ENCODE measurements at regions not wholly inside any gene's neighbourhood (a gene's known extent, or its start where the extent isn't known, plus 50 kb on each side); places are given as distances from the start of the nearest gene placed in this dataset.

DNA sequence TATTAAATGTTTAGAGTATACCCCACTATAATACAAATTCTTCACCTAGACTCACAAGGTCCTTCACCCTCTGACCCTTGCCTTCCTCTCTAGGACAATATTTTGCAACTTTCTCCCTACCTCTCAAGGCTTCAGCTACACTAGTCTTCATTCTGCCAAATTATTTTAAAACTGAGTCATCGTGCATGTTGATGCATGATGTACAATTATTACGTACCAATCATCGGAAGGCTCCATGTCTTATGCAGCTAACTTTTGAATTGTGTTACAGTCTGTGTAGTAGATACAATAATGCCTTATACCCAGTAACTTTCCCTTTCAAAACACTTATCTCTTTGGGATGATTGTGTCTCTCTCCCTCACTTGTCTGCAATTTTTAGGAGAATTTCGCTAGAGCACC lies 98.5 kb upstream of the ROBO2 start:
- Histone ChIP-seq H3K9ac (ENCODE audit: insufficient read depth in 1 of 2, low read depth in 2 of 2, low read length in 2 of 2) (no peak overlapping the region), H3K4me2 (ENCODE audit: insufficient read depth, low read length) (no peak overlapping the region), H3K27ac (ENCODE audit: extremely low read depth, low read depth, low read length) (no peak overlapping the region), H3K36me3 (ENCODE audit: control insufficient read depth, insufficient read depth, low read length) (no peaks in the 10 kb centered on the region), H3K79me2 (ENCODE audit: control insufficient read depth, insufficient read depth, low read length) (no peaks in the 10 kb centered on the region), H4K20me1 (replicated peaks; ENCODE audit: control insufficient read depth, insufficient read depth, low read length) (no peaks in the 10 kb centered on the region), H2AFZ (ENCODE audit: low read depth, low read length) (no peak overlapping the region), H3K9me1 (ENCODE audit: control insufficient read depth, insufficient read depth, low read length) (no peaks in the 10 kb centered on the region), H3K4me1 (replicated peaks in 1 of 2; ENCODE audit: control insufficient read depth in 2 of 2, insufficient read depth in 2 of 2, low read length in 2 of 2) (no peaks in the 10 kb centered on the region), H3K9me3 (replicated peaks; ENCODE audit: control insufficient read depth, insufficient read depth, low read depth, low read length) (no peaks in the 10 kb centered on the region), H3K27me3 (ENCODE audit: control insufficient read depth in 2 of 2, insufficient read depth in 2 of 2, low read length in 2 of 2) (no peaks in the 10 kb centered on the region), H3K4me3 (no peak overlapping the region)
- 0% methylated on average over 4 of the region's 4 CpGs for WGBS (ENCODE audit: insufficient coverage, low coverage, missing lambda C conversion rate)
- ATAC-seq (no peak), DNase-seq (ENCODE audit: extremely low read depth in 1 of 4, low spot score in 3 of 4) (no peak), FAIRE-seq (no peak)
- ChIA-PET CTCF (ENCODE audit: low intra/inter-chr PET ratio) (no interaction called here), POLR2A (no interaction called here)
- TF ChIP-seq, protein P1, sequence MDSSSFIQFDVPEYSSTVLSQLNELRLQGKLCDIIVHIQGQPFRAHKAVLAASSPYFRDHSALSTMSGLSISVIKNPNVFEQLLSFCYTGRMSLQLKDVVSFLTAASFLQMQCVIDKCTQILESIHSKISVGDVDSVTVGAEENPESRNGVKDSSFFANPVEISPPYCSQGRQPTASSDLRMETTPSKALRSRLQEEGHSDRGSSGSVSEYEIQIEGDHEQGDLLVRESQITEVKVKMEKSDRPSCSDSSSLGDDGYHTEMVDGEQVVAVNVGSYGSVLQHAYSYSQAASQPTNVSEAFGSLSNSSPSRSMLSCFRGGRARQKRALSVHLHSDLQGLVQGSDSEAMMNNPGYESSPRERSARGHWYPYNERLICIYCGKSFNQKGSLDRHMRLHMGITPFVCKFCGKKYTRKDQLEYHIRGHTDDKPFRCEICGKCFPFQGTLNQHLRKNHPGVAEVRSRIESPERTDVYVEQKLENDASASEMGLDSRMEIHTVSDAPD (CRISPR knock-in tag; IDR thresholded peaks at IDR 0.05) = no peak
- TF ChIP-seq DACH1 (IDR thresholded peaks at IDR 0.05; ENCODE audit: partially characterized antibody) (no peak), POU5F1 (IDR thresholded peaks at IDR 0.05; ENCODE audit: borderline replicate concordance, low read depth, low read length, partially characterized antibody) (no peak), ZNF764 (CRISPR knock-in tag; IDR thresholded peaks at IDR 0.05; ENCODE audit: low read depth) (no peak), POLR2G (IDR thresholded peaks at IDR 0.05; ENCODE audit: low read depth, low read length) (no peak), MYBL2 (IDR thresholded peaks at IDR 0.05; ENCODE audit: low read depth) (no peak), MYBL2 (CRISPR knock-in tag; IDR thresholded peaks at IDR 0.05; ENCODE audit: borderline replicate concordance) (no peak), POLR2AphosphoS2 (IDR thresholded peaks at IDR 0.05; ENCODE audit: low read length) (no peak), ERF (CRISPR knock-in tag; IDR thresholded peaks at IDR 0.05) (no peak), ZNF707 (CRISPR knock-in tag; conservative IDR thresholded peaks at IDR 0.05) (no peak), ZNF253 (CRISPR knock-in tag; conservative IDR thresholded peaks at IDR 0.05) (no peak)
- TF ChIP-seq, protein P2, sequence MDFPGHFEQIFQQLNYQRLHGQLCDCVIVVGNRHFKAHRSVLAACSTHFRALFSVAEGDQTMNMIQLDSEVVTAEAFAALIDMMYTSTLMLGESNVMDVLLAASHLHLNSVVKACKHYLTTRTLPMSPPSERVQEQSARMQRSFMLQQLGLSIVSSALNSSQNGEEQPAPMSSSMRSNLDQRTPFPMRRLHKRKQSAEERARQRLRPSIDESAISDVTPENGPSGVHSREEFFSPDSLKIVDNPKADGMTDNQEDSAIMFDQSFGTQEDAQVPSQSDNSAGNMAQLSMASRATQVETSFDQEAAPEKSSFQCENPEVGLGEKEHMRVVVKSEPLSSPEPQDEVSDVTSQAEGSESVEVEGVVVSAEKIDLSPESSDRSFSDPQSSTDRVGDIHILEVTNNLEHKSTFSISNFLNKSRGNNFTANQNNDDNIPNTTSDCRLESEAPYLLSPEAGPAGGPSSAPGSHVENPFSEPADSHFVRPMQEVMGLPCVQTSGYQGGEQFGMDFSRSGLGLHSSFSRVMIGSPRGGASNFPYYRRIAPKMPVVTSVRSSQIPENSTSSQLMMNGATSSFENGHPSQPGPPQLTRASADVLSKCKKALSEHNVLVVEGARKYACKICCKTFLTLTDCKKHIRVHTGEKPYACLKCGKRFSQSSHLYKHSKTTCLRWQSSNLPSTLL (IDR thresholded peaks at IDR 0.05) = no peak
- TF ChIP-seq, protein P3, sequence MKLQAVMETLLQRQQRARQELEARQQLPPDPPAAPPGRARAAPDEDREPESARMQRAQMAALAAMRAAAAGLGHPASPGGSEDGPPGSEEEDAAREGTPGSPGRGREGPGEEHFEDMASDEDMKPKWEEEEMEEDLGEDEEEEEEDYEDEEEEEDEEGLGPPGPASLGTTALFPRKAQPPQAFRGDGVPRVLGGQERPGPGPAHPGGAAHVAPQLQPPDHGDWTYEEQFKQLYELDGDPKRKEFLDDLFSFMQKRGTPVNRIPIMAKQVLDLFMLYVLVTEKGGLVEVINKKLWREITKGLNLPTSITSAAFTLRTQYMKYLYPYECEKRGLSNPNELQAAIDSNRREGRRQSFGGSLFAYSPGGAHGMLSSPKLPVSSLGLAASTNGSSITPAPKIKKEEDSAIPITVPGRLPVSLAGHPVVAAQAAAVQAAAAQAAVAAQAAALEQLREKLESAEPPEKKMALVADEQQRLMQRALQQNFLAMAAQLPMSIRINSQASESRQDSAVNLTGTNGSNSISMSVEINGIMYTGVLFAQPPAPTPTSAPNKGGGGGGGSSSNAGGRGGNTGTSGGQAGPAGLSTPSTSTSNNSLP (IDR thresholded peaks at IDR 0.05; ENCODE audit: borderline replicate concordance, low read depth, low read length) = no peak
- TF ChIP-seq, protein P4, sequence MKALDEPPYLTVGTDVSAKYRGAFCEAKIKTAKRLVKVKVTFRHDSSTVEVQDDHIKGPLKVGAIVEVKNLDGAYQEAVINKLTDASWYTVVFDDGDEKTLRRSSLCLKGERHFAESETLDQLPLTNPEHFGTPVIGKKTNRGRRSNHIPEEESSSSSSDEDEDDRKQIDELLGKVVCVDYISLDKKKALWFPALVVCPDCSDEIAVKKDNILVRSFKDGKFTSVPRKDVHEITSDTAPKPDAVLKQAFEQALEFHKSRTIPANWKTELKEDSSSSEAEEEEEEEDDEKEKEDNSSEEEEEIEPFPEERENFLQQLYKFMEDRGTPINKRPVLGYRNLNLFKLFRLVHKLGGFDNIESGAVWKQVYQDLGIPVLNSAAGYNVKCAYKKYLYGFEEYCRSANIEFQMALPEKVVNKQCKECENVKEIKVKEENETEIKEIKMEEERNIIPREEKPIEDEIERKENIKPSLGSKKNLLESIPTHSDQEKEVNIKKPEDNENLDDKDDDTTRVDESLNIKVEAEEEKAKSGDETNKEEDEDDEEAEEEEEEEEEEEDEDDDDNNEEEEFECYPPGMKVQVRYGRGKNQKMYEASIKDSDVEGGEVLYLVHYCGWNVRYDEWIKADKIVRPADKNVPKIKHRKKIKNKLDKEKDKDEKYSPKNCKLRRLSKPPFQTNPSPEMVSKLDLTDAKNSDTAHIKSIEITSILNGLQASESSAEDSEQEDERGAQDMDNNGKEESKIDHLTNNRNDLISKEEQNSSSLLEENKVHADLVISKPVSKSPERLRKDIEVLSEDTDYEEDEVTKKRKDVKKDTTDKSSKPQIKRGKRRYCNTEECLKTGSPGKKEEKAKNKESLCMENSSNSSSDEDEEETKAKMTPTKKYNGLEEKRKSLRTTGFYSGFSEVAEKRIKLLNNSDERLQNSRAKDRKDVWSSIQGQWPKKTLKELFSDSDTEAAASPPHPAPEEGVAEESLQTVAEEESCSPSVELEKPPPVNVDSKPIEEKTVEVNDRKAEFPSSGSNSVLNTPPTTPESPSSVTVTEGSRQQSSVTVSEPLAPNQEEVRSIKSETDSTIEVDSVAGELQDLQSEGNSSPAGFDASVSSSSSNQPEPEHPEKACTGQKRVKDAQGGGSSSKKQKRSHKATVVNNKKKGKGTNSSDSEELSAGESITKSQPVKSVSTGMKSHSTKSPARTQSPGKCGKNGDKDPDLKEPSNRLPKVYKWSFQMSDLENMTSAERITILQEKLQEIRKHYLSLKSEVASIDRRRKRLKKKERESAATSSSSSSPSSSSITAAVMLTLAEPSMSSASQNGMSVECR (CRISPR knock-in tag; IDR thresholded peaks at IDR 0.05) = no peak
- in situ Hi-C loops (cut with MboI) (no loop called here), intact Hi-C loops (cut with micrococcal nuclease) (no loop called here)
- no TSS peak for BruUV-seq (replicated peaks)

All from K562 (cell line).